ENCODE measurements at regions not wholly inside any gene's neighbourhood (a gene's known extent, or its start where the extent isn't known, plus 50 kb on each side); places are given as distances from the start of the nearest gene placed in this dataset.
A peak's percentile ranks its signal among the peaks of the same experiment; 100 is the strongest.

DNA sequence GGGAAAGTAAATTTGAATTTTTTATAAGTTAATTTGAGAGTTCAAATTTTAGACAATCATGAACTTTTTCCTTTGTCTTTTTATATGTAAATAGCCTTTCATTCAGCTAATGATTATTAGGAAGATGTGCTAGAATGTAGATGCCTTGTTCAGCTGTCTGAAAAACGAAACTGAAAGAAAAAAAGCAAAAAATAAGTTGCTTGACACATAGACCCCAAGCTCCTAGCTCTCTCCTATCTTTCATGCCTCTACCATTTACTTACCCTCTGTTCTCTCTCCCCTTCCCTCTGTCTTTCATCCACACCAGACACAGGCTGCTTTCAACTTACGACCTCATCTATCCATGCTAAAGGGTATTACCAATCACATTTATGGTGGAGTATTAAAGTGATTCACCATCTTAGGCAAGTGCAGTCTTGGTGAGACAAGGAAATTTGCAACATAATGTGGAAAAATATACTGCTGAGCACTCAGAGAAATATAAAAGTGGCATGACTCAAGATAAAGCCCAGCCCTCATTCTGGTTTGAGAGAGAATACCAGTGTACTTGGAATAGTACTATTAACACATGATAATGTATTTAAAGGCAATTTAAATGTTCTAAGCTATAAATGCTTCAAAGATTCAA is 425.6 kb downstream of the SUCLG1 start:
- H3K36me3 ChIP-seq (ENCODE audit: insufficient read depth, low read length), result no peaks in the 10 kb centered on the region
- Mint-ChIP-seq H3K36me3 (no peaks in the 10 kb centered on the region), H3K4me1 (peaks cover 5 to 9% (median 8%) of the 10 kb centered on the region in 4 donors), H3K4me3 (peak overlapping the region in 7 of 8 donors; percentile 36 to 78 (median 70)), H3K27ac (peak overlapping the region in 4 of 7 donors; percentile 3 to 38 (median 18)), H3K27me3 (no peaks in the 10 kb centered on the region), H3K9me3 (no peaks in the 10 kb centered on the region)
- no peaks in the 10 kb centered on the region for H3K9me3 ChIP-seq (ENCODE audit: control insufficient read depth in 1 of 2, low read length in 2 of 2)
- DNase-seq, result no peak
- intact Hi-C loops (cut with micrococcal nuclease), result no loop called here
- no peaks in the 10 kb centered on the region for H3K27me3 ChIP-seq (ENCODE audit: insufficient read depth, low read length)
- ChIA-PET CTCF (ENCODE audit: partially characterized antibody) (interaction anchor here (1.8 to 2.2 kb wide), 2 partner anchors 11 to 281 kb away, joined by 4 to 9 read pairs; no protein-coding TSS in a partner anchor), POLR2A (ENCODE audit: partially characterized antibody) (no interaction called here)
- H3K27ac ChIP-seq (ENCODE audit: low read depth, low read length), result no peak overlapping the region
- H3K4me3 ChIP-seq (ENCODE audit: low read length in 2 of 2), result no peak overlapping the region
- peaks cover 4% of the 10 kb centered on the region for H3K4me1 ChIP-seq (ENCODE audit: insufficient read depth, low read length)

DNA sequence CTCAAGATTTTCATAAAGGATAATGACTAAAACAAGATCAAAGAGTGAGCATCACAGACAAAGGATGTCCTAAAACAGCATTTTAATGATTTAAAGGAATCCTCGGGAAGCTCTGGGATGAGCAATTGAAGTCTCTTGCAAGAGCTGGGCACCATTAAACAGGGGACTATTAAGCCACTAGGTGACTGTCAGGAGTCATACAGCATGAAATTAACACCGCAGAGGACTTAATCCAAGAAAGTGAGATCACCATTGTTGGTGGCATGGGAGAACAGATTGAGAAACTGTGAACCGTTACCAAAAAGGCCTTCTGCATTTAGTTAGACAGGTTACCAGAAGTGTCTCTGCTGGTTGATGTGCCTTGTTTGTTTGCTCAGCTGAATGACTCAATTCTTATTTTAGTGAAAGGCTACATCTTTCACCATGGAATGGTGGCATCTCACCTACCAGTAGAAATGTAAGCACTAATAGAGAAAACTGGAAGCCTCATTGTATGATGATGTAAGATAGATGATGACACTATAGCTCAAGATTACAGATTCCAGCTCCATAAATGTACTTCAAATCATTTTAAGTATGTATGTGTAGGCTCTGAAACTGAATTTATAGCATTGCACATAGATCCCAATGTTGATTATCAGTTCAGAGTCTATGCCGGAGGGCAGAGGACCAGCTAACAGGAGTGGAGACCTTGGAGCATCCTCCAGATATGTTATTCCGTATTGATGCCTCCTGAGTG is 427.6 kb downstream of the SUCLG1 start:
- no peak for DNase-seq
- POLR2A ChIA-PET (ENCODE audit: partially characterized antibody), result no interaction called here
- H3K9me3 Mint-ChIP-seq, result no peaks in the 10 kb centered on the region
- CTCF ChIA-PET (ENCODE audit: partially characterized antibody), result interaction anchor here (1.0 to 2.2 kb wide), 2 partner anchors 9 to 283 kb away, joined by 4 to 9 read pairs; no protein-coding TSS in a partner anchor
- H3K4me3 Mint-ChIP-seq, result no peak overlapping the region
- intact Hi-C loops (cut with micrococcal nuclease), result no loop called here
- Histone ChIP-seq H3K4me1 (ENCODE audit: insufficient read depth, low read length) (peaks cover 4% of the 10 kb centered on the region), H3K27ac (ENCODE audit: low read depth, low read length) (no peak overlapping the region), H3K27me3 (ENCODE audit: insufficient read depth, low read length) (no peaks in the 10 kb centered on the region), H3K4me3 (ENCODE audit: low read length in 2 of 2) (no peak overlapping the region), H3K9me3 (ENCODE audit: control insufficient read depth in 1 of 2, low read length in 2 of 2) (no peaks in the 10 kb centered on the region), H3K36me3 (ENCODE audit: insufficient read depth, low read length) (no peaks in the 10 kb centered on the region)
- no peak overlapping the region for H3K27ac Mint-ChIP-seq
- no peaks in the 10 kb centered on the region for H3K27me3 Mint-ChIP-seq
- peaks cover 5 to 9% (median 9%) of the 10 kb centered on the region in 4 donors for H3K4me1 Mint-ChIP-seq
- no peaks in the 10 kb centered on the region for H3K36me3 Mint-ChIP-seq

DNA sequence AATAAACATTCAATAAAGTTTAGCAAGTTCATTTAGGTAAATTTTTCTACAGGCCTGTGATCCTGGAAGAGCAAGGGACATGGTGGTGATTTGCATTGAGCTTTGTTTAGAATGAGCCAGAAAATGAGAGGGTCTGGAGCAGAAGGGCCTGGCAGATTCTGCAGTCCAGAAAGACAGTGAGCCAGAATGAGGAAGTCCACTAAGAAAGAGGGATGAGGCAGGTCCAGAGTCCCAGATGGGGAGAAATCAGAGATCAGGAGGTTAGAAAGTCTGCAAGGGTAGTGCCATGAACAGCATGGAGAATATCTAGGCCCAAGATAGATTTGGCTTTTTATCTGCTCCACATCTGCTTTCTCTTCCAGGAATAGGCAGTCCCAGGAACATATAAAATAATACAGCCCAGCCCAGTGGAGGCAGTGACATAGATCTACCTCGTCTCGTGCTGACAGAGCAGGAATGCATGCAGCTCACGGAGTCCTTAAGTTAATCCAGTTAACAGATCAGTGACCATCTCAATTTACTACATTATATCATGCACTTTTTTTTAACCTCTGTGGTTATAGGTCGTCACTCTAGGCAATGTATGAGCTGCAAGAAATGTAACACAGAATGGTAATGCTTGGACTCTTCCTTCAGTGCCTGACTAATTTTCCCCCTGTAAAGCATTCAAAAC is 429.0 kb downstream of the SUCLG1 start:
- H3K27ac ChIP-seq (ENCODE audit: low read depth, low read length), result no peak overlapping the region
- no peak for DNase-seq
- CTCF ChIA-PET (ENCODE audit: partially characterized antibody), result no interaction called here
- Mint-ChIP-seq H3K4me1 (peaks cover 5 to 9% (median 9%) of the 10 kb centered on the region in 4 donors), H3K27ac (no peak overlapping the region), H3K9me3 (no peaks in the 10 kb centered on the region), H3K27me3 (no peaks in the 10 kb centered on the region), H3K36me3 (no peaks in the 10 kb centered on the region), H3K4me3 (no peak overlapping the region)
- H3K36me3 ChIP-seq (ENCODE audit: insufficient read depth, low read length), result no peaks in the 10 kb centered on the region
- POLR2A ChIA-PET (ENCODE audit: partially characterized antibody), result no interaction called here
- H3K9me3 ChIP-seq (ENCODE audit: control insufficient read depth in 1 of 2, low read length in 2 of 2), result no peaks in the 10 kb centered on the region
- H3K4me3 ChIP-seq (ENCODE audit: low read length in 2 of 2), result no peak overlapping the region
- intact Hi-C loops (cut with micrococcal nuclease), result loop anchor here (5.0 kb wide), 1 partner anchor 602 kb away; no protein-coding TSS in a partner anchor
- H3K4me1 ChIP-seq (ENCODE audit: insufficient read depth, low read length), result peaks cover 4% of the 10 kb centered on the region
- H3K27me3 ChIP-seq (ENCODE audit: insufficient read depth, low read length), result no peaks in the 10 kb centered on the region

DNA sequence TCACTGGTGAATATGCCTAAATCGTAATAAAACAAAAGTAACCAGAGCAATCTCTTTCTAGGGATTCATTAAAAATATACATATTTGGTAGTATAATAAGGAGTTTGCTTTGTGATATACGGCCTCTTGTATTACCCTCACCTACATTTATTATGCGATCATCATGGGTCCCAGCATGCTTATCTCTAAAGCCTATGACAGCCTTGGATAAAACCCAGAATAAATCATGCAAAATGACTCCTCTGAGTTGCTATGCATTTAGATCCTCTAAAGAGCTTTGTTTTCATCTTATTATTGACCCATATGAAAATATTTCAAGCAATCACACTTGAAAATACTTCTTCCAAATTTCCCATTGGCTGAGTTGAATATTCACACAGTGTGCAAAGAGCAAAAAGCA is 432.3 kb downstream of the SUCLG1 start:
- CTCF ChIA-PET (ENCODE audit: partially characterized antibody), result interaction anchor here (0.7 kb wide), 1 partner anchor 25 kb away, joined by 3 read pairs; no protein-coding TSS in a partner anchor
- Mint-ChIP-seq H3K9me3 (peaks cover 0 to 2% (median 0%) of the 10 kb centered on the region in 8 donors), H3K36me3 (no peaks in the 10 kb centered on the region), H3K4me3 (no peak overlapping the region), H3K27ac (no peak overlapping the region), H3K4me1 (peaks cover 0 to 2% (median 0%) of the 10 kb centered on the region in 4 donors), H3K27me3 (peaks cover 2 to 4% of the 10 kb centered on the region in 2 donors)
- POLR2A ChIA-PET (ENCODE audit: partially characterized antibody), result no interaction called here
- no peaks in the 10 kb centered on the region for H3K27me3 ChIP-seq (ENCODE audit: insufficient read depth, low read length)
- no peak for DNase-seq
- no peaks in the 10 kb centered on the region for H3K9me3 ChIP-seq (ENCODE audit: control insufficient read depth in 1 of 2, low read length in 2 of 2)
- H3K4me1 ChIP-seq (ENCODE audit: insufficient read depth, low read length), result no peaks in the 10 kb centered on the region
- H3K36me3 ChIP-seq (ENCODE audit: insufficient read depth, low read length), result no peaks in the 10 kb centered on the region
- H3K27ac ChIP-seq (ENCODE audit: low read depth, low read length), result no peak overlapping the region
- H3K4me3 ChIP-seq (ENCODE audit: low read length in 2 of 2), result no peak overlapping the region
- intact Hi-C loops (cut with micrococcal nuclease), result loop anchor here (5.0 kb wide), 1 partner anchor 605 kb away; no protein-coding TSS in a partner anchor

DNA sequence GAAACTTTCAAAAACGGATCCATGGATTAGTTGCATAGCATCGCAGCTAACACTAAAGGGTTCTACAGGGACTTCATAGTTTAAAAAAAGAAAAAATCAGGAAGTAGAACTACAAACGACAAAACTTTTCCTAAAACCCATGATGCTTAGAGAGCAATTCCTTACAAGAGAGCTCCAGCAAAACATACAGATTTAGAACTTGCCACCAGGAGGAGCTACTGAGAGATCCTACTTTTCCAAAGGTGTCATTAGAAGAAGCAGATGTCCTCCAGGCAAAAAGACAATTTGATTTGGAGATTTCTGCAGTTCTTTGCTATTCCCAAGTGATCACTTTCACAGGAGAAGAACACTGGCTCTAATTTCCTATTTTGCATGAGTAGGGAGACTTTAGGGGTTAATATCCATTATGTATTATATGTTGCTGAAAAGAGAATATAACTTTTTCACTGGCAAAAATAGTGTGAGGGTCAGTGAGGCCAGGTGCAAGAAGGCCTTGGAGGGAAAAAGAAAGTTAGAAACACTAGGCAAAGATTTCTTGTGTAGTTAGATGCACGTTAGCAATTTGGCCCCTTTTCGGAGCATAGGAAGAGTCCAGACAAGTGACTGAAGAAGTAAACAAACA is 436.2 kb downstream of the SUCLG1 start:
- no peaks in the 10 kb centered on the region for H3K4me1 ChIP-seq (ENCODE audit: insufficient read depth, low read length)
- H3K27ac ChIP-seq (ENCODE audit: low read depth, low read length), result no peak overlapping the region
- peak in 4 of 5 donors; percentile 4 to 18 (median 10) for DNase-seq
- H3K36me3 ChIP-seq (ENCODE audit: insufficient read depth, low read length), result no peaks in the 10 kb centered on the region
- no peaks in the 10 kb centered on the region for H3K27me3 ChIP-seq (ENCODE audit: insufficient read depth, low read length)
- no peak overlapping the region for H3K4me3 ChIP-seq (ENCODE audit: low read length in 2 of 2)
- H3K9me3 ChIP-seq (ENCODE audit: control insufficient read depth in 1 of 2, low read length in 2 of 2), result no peaks in the 10 kb centered on the region
- H3K36me3 Mint-ChIP-seq, result no peaks in the 10 kb centered on the region
- peaks cover 0 to 2% (median 0%) of the 10 kb centered on the region in 8 donors for H3K9me3 Mint-ChIP-seq
- POLR2A ChIA-PET (ENCODE audit: partially characterized antibody), result no interaction called here
- no peak overlapping the region for H3K4me3 Mint-ChIP-seq
- CTCF ChIA-PET (ENCODE audit: partially characterized antibody), result interaction anchor here (0.9 to 1.6 kb wide), 6 partner anchors 10 to 608 kb away, joined by 3 to 9 read pairs (median 4); no protein-coding TSS in a partner anchor
- H3K27ac Mint-ChIP-seq, result no peak overlapping the region
- intact Hi-C loops (cut with micrococcal nuclease), result loop anchor here (1.0 kb wide), 1 partner anchor 280 kb away; no protein-coding TSS in a partner anchor
- no peaks in the 10 kb centered on the region for H3K4me1 Mint-ChIP-seq
- peaks cover 2 to 4% of the 10 kb centered on the region in 2 donors for H3K27me3 Mint-ChIP-seq

DNA sequence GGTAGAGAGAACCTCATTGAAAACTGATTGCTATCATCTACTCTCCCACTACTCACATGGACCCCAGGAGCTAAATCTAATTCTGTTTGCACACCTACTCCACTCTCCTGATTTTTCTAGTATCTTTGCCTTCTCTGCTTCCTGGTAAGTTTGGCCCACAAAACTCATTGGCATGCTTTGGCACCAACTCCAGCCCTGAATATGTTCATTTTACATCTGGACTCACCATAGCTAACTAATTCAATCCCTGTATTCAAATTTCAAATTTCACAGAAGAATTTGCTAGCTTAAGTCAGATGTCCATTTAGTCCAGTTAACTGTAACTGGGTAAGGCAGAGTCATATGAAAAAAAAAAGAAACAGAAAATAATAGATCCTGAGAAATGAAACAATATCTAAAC is 442.1 kb downstream of the SUCLG1 start:
- no peaks in the 10 kb centered on the region for H3K36me3 ChIP-seq (ENCODE audit: insufficient read depth, low read length)
- CTCF ChIA-PET (ENCODE audit: partially characterized antibody), result no interaction called here
- H3K4me3 ChIP-seq (ENCODE audit: low read length in 2 of 2), result no peak overlapping the region
- Mint-ChIP-seq H3K27ac (no peak overlapping the region), H3K9me3 (no peaks in the 10 kb centered on the region), H3K4me1 (no peaks in the 10 kb centered on the region), H3K4me3 (no peak overlapping the region), H3K36me3 (no peaks in the 10 kb centered on the region), H3K27me3 (no peaks in the 10 kb centered on the region)
- no peak for DNase-seq
- no peaks in the 10 kb centered on the region for H3K9me3 ChIP-seq (ENCODE audit: control insufficient read depth in 1 of 2, low read length in 2 of 2)
- no peak overlapping the region for H3K27ac ChIP-seq (ENCODE audit: low read depth, low read length)
- no peaks in the 10 kb centered on the region for H3K4me1 ChIP-seq (ENCODE audit: insufficient read depth, low read length)
- intact Hi-C loops (cut with micrococcal nuclease), result no loop called here
- no peaks in the 10 kb centered on the region for H3K27me3 ChIP-seq (ENCODE audit: insufficient read depth, low read length)
- POLR2A ChIA-PET (ENCODE audit: partially characterized antibody), result no interaction called here

DNA sequence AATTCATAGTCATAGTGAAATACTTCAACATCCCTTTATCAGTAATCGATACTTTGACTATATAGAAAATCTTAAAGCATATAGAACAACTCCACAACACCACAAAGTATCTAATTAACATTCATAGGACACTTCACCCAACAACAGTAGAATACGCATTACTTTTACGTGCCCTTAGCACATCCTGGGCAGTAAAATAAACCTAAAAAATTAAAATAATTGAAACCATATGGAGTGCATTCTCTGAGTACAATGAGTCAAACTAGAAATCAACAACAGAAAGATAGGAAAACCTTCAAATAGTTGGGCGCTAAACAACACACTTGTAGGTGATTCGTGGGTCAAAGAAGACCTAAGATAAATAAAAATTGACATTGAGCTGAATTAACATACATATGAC is 442.9 kb downstream of the SUCLG1 start:
- Mint-ChIP-seq H3K36me3 (no peaks in the 10 kb centered on the region), H3K4me1 (no peaks in the 10 kb centered on the region), H3K27me3 (no peaks in the 10 kb centered on the region), H3K27ac (no peak overlapping the region), H3K4me3 (no peak overlapping the region), H3K9me3 (no peaks in the 10 kb centered on the region)
- Histone ChIP-seq H3K36me3 (ENCODE audit: insufficient read depth, low read length) (no peaks in the 10 kb centered on the region), H3K9me3 (ENCODE audit: control insufficient read depth in 1 of 2, low read length in 2 of 2) (no peaks in the 10 kb centered on the region), H3K4me3 (ENCODE audit: low read length in 2 of 2) (no peak overlapping the region), H3K27me3 (ENCODE audit: insufficient read depth, low read length) (no peaks in the 10 kb centered on the region), H3K27ac (ENCODE audit: low read depth, low read length) (no peak overlapping the region), H3K4me1 (ENCODE audit: insufficient read depth, low read length) (no peaks in the 10 kb centered on the region)
- intact Hi-C loops (cut with micrococcal nuclease), result no loop called here
- DNase-seq, result no peak
- ChIA-PET POLR2A (ENCODE audit: partially characterized antibody) (no interaction called here), CTCF (ENCODE audit: partially characterized antibody) (interaction anchor here (1.2 kb wide), 1 partner anchor 9 kb away, joined by 3 read pairs; no protein-coding TSS in a partner anchor)

Data from CD4-positive, alpha-beta memory T cell (primary cell).